HEK293 (cell line): ENCODE measurements at regions not wholly inside any gene's neighbourhood (a gene's known extent, or its start where the extent isn't known, plus 50 kb on each side); places are given as distances from the start of the nearest gene placed in this dataset.

Source experiments
- CTCF ChIA-PET: fragments of 350-600 bp; formaldehyde crosslinking; extraction: SDS; loops from one replicate; lab custom pipeline; 2021; ENCODE audit warnings: antibody characterized with exemption; lab: Yijun Ruan, JAX
- POLR2A ChIA-PET: fragments of 300-600 bp; formaldehyde crosslinking; extraction: SDS; loops from one replicate; lab custom pipeline; 2020; ENCODE audit warnings: antibody characterized with exemption, inconsistent platforms; lab: Yijun Ruan, JAX
- H3K27ac ChIP-seq: fragments of 200-500 bp; sonication (Bioruptor generic); 2 replicates; pipeline ENCODE4 v1.5.1; 2014; ENCODE audit warnings: low read depth, low read length, control low read depth, inconsistent platforms; ENCODE audit errors: extremely low read depth
- H3K36me3 ChIP-seq, 2 experiments: fragments of 200-500 bp in 1 of 2; sonication (Bioruptor generic) in 1 of 2; 1 replicate in 1 of 2; 2 replicates in 1 of 2; pipeline ENCODE4 v1.5.1; 2014 to 2017; ENCODE audit warnings: inconsistent platforms in 2 of 2, low read length in 2 of 2; ENCODE audit not compliant: control insufficient read depth in 2 of 2, insufficient read depth in 1 of 2
- H3K4me1 ChIP-seq: fragments of 200-500 bp; sonication (Bioruptor generic); 2 replicates; pipeline ENCODE4 v1.5.1; 2014; ENCODE audit warnings: mild to moderate bottlenecking, low read length, inconsistent platforms; ENCODE audit not compliant: control insufficient read depth, insufficient read depth
- H3K4me3 ChIP-seq: 2 replicates; pipeline ENCODE4 v1.5.1; 2011; ENCODE audit warnings: low read depth, mild to moderate bottlenecking, control low read depth, low read length, moderate library complexity
- H3K9me3 ChIP-seq: fragments of 200-500 bp; sonication (Bioruptor generic); 2 replicates; pipeline ENCODE4 v1.5.1; 2014; ENCODE audit warnings: low read depth, low read length, inconsistent platforms; ENCODE audit not compliant: control insufficient read depth, insufficient read depth
- BCL11B ChIP-seq: fragments of 450-650 bp; formaldehyde crosslinking; IDR thresholded peaks from 2 replicates; pipeline ENCODE4 v1.5.1; 2016; ENCODE audit warnings: low read depth, missing biosample characterization, missing genetic modification characterization
- GLI2 ChIP-seq: fragments of 450-650 bp; formaldehyde crosslinking; IDR thresholded peaks from 2 replicates; pipeline ENCODE4; 2017; ENCODE audit warnings: missing biosample characterization, missing genetic modification characterization, low read depth, borderline replicate concordance
- GLI4 ChIP-seq: fragments of 450-650 bp; formaldehyde crosslinking; IDR thresholded peaks from 2 replicates; pipeline ENCODE4 v1.5.1; 2016; ENCODE audit warnings: missing biosample characterization, missing genetic modification characterization
- GLIS1 ChIP-seq: fragments of 450-650 bp; formaldehyde crosslinking; IDR thresholded peaks from 2 replicates; pipeline ENCODE4 v1.5.1; 2016; ENCODE audit warnings: missing biosample characterization, missing genetic modification characterization
- MEIS1 ChIP-seq: sonication (generic); formaldehyde crosslinking; IDR thresholded peaks from 2 replicates; pipeline ENCODE4 v1.8.1; 2022; ENCODE audit warnings: missing genetic modification reagents, mild to moderate bottlenecking, borderline replicate concordance
- SP2 ChIP-seq: fragments of 450-650 bp; formaldehyde crosslinking; IDR thresholded peaks from 2 replicates; pipeline ENCODE4 v1.5.1; 2016; ENCODE audit warnings: missing biosample characterization, missing genetic modification characterization
- ZIC2 ChIP-seq: fragments of 450-650 bp; formaldehyde crosslinking; IDR thresholded peaks from 2 replicates; pipeline ENCODE4 v1.5.1; 2016; ENCODE audit warnings: missing biosample characterization, missing genetic modification characterization
- ZNF157 ChIP-seq: fragments of 450-650 bp; formaldehyde crosslinking; IDR thresholded peaks from 2 replicates; pipeline ENCODE4 v1.5.1; 2016; ENCODE audit warnings: missing biosample characterization, missing genetic modification characterization
- ZNF19 ChIP-seq: fragments of 450-650 bp; formaldehyde crosslinking; IDR thresholded peaks from 2 replicates; pipeline ENCODE4; 2016; ENCODE audit warnings: missing biosample characterization, missing genetic modification characterization, low read depth
- ZNF223 ChIP-seq: fragments of 450-650 bp; formaldehyde crosslinking; IDR thresholded peaks from 2 replicates; pipeline ENCODE4 v1.5.1; 2016; ENCODE audit warnings: missing biosample characterization, missing genetic modification characterization
- ZNF274 ChIP-seq, 2 experiments: fragments of 200-500 bp in 1 of 2; fragments of 450-650 bp in 1 of 2; sonication (Bioruptor generic) in 1 of 2; formaldehyde crosslinking in 1 of 2; IDR thresholded peaks; 2 replicates each; pipeline versions ENCODE4 v1.5.1 to v1.6.1; 2014 to 2016; ENCODE audit warnings: borderline replicate concordance in 1 of 2, inconsistent platforms in 1 of 2, low read length in 1 of 2, missing biosample characterization in 1 of 2, missing genetic modification characterization in 1 of 2
- ZNF37A ChIP-seq: fragments of 450-650 bp; IDR thresholded peaks from 2 replicates; pipeline ENCODE4 v1.5.1; 2018; ENCODE audit warnings: missing biosample characterization, missing genetic modification characterization
- ZNF521 ChIP-seq: fragments of 450-650 bp; formaldehyde crosslinking; IDR thresholded peaks from 2 replicates; pipeline ENCODE4 v1.5.1; 2017; ENCODE audit warnings: missing biosample characterization, mild to moderate bottlenecking, missing genetic modification characterization
- ZNF558 ChIP-seq: fragments of 450-650 bp; formaldehyde crosslinking; IDR thresholded peaks from 2 replicates; pipeline ENCODE4 v1.5.1; 2016; ENCODE audit warnings: missing biosample characterization, missing genetic modification characterization
- ZNF658 ChIP-seq: fragments of 450-650 bp; formaldehyde crosslinking; IDR thresholded peaks from 2 replicates; pipeline ENCODE4; 2016; ENCODE audit warnings: missing biosample characterization, missing genetic modification characterization
- ZNF747 ChIP-seq: fragments of 450-650 bp; formaldehyde crosslinking; IDR thresholded peaks from 2 replicates; pipeline ENCODE4 v1.5.1; 2016; ENCODE audit warnings: missing biosample characterization, missing genetic modification characterization
- ZNF777 ChIP-seq: fragments of 450-650 bp; formaldehyde crosslinking; IDR thresholded peaks from 2 replicates; pipeline ENCODE4 v1.5.1; 2017; ENCODE audit warnings: missing biosample characterization, missing genetic modification characterization, borderline replicate concordance
- TF ChIP-seq, protein P1 (sequence below): fragments of 450-650 bp; formaldehyde crosslinking; conservative IDR thresholded peaks from 2 replicates; pipeline ENCODE4 v1.5.1; 2016; ENCODE audit warnings: low read depth, missing biosample characterization, missing genetic modification characterization
- TF ChIP-seq, protein P2 (sequence below): fragments of 450-650 bp; formaldehyde crosslinking; IDR thresholded peaks from 2 replicates; pipeline ENCODE4 v1.5.1; 2016; ENCODE audit warnings: missing biosample characterization, missing genetic modification characterization
- TF ChIP-seq, protein P3 (sequence below): fragments of 450-650 bp; formaldehyde crosslinking; IDR thresholded peaks from 2 replicates; pipeline ENCODE4 v1.5.1; 2017; ENCODE audit warnings: missing biosample characterization, missing genetic modification characterization
- TF ChIP-seq, protein P4 (sequence below): fragments of 450-650 bp; formaldehyde crosslinking; IDR thresholded peaks from 2 replicates; pipeline ENCODE4 v1.5.1; 2016; ENCODE audit warnings: missing biosample characterization, missing genetic modification characterization

DNA sequence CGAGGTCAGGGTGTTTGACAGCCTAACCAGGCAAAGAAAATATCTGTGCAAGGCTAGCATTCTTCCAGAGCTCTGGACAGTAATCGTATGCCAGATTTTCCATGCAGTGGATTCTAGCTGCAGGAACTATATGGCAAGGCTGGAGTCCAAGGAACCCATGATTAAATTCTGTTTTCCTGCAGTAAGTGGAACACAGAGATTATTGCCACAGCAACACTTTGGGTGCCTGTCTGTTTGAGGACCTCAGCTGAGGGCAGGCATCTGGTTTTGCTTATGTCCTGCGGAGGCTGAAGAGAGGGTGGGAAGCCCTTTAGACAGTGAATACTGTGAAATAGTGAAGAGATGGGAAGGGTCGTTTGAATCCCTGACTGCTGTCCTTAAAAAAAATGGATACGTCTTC, 104.4 kb downstream of the DAD1 start:
- Histone ChIP-seq H3K27ac (no peak overlapping the region), H3K4me3 (no peak overlapping the region), H3K36me3 (no peaks in the 10 kb centered on the region), H3K4me1 (peaks cover 2% of the 10 kb centered on the region; the same call in 1 of the 2 replicates), H3K9me3 (no peaks in the 10 kb centered on the region)
- no peak for TF ChIP-seq ZNF37A (tag by site-specific recombination)
- TF ChIP-seq GLI4 (tag by site-specific recombination): no peak
- no peak for TF ChIP-seq ZNF521
- TF ChIP-seq ZIC2 (tag by site-specific recombination): no peak
- TF ChIP-seq ZNF19 (tag by site-specific recombination): no peak
- no peak for TF ChIP-seq SP2
- no peak for TF ChIP-seq ZNF558 (tag by site-specific recombination)
- no peak for TF ChIP-seq ZNF274 (IDR thresholded peaks at IDR 0.05; ENCODE audit: low read length)
- no peak for TF ChIP-seq ZNF274 (tag by site-specific recombination; IDR thresholded peaks at IDR 0.05; ENCODE audit: borderline replicate concordance)
- no peak for TF ChIP-seq ZNF747 (tag by site-specific recombination)
- TF ChIP-seq GLI2 (tag by site-specific recombination): no peak
- no peak for TF ChIP-seq ZNF658 (tag by site-specific recombination)
- no peak for TF ChIP-seq ZNF777 (tag by site-specific recombination)
- TF ChIP-seq, protein P1, sequence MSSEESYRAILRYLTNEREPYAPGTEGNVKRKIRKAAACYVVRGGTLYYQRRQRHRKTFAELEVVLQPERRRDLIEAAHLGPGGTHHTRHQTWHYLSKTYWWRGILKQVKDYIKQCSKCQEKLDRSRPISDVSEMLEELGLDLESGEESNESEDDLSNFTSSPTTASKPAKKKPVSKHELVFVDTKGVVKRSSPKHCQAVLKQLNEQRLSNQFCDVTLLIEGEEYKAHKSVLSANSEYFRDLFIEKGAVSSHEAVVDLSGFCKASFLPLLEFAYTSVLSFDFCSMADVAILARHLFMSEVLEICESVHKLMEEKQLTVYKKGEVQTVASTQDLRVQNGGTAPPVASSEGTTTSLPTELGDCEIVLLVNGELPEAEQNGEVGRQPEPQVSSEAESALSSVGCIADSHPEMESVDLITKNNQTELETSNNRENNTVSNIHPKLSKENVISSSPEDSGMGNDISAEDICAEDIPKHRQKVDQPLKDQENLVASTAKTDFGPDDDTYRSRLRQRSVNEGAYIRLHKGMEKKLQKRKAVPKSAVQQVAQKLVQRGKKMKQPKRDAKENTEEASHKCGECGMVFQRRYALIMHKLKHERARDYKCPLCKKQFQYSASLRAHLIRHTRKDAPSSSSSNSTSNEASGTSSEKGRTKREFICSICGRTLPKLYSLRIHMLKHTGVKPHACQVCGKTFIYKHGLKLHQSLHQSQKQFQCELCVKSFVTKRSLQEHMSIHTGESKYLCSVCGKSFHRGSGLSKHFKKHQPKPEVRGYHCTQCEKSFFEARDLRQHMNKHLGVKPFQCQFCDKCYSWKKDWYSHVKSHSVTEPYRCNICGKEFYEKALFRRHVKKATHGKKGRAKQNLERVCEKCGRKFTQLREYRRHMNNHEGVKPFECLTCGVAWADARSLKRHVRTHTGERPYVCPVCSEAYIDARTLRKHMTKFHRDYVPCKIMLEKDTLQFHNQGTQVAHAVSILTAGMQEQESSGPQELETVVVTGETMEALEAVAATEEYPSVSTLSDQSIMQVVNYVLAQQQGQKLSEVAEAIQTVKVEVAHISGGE (tag by site-specific recombination): no peak
- TF ChIP-seq, protein P2, sequence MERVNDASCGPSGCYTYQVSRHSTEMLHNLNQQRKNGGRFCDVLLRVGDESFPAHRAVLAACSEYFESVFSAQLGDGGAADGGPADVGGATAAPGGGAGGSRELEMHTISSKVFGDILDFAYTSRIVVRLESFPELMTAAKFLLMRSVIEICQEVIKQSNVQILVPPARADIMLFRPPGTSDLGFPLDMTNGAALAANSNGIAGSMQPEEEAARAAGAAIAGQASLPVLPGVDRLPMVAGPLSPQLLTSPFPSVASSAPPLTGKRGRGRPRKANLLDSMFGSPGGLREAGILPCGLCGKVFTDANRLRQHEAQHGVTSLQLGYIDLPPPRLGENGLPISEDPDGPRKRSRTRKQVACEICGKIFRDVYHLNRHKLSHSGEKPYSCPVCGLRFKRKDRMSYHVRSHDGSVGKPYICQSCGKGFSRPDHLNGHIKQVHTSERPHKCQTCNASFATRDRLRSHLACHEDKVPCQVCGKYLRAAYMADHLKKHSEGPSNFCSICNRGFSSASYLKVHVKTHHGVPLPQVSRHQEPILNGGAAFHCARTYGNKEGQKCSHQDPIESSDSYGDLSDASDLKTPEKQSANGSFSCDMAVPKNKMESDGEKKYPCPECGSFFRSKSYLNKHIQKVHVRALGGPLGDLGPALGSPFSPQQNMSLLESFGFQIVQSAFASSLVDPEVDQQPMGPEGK (tag by site-specific recombination): no peak
- TF ChIP-seq BCL11B (tag by site-specific recombination): no peak
- TF ChIP-seq ZNF157: no peak
- ChIA-PET CTCF (interaction anchor here (0.5 to 0.9 kb wide), 3 partner anchors 13 to 1758 kb away, joined by 3 read pairs; partner anchors contain the start of gene TINF2), POLR2A (no interaction called here)

DNA sequence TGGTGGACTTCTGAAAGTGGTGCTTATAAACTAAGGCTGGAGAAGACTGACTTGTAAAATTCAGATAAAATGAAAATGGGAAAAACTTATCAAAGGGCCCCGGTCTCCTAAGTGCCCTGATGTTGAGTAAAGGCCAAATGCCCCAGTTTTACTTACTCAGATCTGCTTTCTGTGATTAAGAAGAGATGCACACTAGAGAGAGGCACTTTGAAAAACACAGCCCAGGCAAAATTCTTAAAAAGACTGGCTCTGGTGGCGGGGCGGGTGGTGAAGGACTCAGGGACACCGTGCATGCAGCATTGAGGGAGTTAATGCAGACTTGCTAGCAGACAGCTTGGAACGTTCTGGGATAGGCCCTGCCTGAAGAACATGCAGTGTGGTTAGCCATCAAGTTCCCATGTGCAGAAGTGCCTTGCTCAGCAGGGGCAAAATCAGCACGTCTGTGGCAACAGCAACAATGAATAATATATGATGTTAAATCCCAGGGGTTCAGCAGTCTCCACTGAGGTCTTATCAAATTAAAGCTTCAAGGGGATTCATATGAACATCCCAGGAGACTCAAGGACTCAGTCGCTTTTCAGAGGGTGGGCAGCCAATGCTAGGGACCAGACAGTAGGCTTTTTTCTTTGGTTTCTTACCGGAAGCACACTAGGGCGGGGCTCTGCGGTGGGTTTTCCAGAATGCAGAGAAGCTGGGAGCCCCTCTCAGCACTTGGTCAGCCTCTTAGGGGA, 105.0 kb downstream of the DAD1 start:
- Histone ChIP-seq H3K4me1 (peaks cover 5% of the 10 kb centered on the region), H3K36me3 (no peaks in the 10 kb centered on the region), H3K4me3 (no peak overlapping the region), H3K27ac (no peak overlapping the region), H3K9me3 (no peaks in the 10 kb centered on the region)
- CTCF ChIA-PET: interaction anchor here (0.6 to 0.9 kb wide), 2 partner anchors 12 to 1759 kb away, joined by 3 read pairs; partner anchors contain the start of gene TINF2
- peak; percentile 90 for TF ChIP-seq ZIC2 (tag by site-specific recombination)
- peak; percentile 54 for TF ChIP-seq GLIS1 (tag by site-specific recombination)
- TF ChIP-seq GLI4 (tag by site-specific recombination): no peak
- TF ChIP-seq, protein P2 (tag by site-specific recombination): no peak
- TF ChIP-seq, protein P3, sequence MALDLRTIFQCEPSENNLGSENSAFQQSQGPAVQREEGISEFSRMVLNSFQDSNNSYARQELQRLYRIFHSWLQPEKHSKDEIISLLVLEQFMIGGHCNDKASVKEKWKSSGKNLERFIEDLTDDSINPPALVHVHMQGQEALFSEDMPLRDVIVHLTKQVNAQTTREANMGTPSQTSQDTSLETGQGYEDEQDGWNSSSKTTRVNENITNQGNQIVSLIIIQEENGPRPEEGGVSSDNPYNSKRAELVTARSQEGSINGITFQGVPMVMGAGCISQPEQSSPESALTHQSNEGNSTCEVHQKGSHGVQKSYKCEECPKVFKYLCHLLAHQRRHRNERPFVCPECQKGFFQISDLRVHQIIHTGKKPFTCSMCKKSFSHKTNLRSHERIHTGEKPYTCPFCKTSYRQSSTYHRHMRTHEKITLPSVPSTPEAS (tag by site-specific recombination): no peak
- TF ChIP-seq ZNF223 (tag by site-specific recombination): no peak
- TF ChIP-seq, protein P4, sequence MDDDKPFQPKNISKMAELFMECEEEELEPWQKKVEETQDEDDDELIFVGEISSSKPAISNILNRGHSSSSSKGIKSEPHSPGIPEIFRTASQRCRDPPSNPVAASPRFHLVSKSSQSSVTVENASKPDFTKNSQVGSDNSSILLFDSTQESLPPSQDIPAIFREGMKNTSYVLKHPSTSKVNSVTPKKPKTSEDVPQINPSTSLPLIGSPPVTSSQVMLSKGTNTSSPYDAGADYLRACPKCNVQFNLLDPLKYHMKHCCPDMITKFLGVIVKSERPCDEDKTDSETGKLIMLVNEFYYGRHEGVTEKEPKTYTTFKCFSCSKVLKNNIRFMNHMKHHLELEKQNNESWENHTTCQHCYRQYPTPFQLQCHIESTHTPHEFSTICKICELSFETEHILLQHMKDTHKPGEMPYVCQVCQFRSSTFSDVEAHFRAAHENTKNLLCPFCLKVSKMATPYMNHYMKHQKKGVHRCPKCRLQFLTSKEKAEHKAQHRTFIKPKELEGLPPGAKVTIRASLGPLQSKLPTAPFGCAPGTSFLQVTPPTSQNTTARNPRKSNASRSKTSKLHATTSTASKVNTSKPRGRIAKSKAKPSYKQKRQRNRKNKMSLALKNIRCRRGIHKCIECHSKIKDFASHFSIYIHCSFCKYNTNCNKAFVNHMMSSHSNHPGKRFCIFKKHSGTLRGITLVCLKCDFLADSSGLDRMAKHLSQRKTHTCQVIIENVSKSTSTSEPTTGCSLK (tag by site-specific recombination): no peak
- no peak for TF ChIP-seq MEIS1 (CRISPR knock-in tag)
- POLR2A ChIA-PET: no interaction called here
